HG03060 (cell line): ENCODE measurements at regions not wholly inside any gene's neighbourhood (a gene's known extent, or its start where the extent isn't known, plus 50 kb on each side); places are given as distances from the start of the nearest gene placed in this dataset.

Experiments used
- ATAC-seq: cut with Tn5 transposase; IDR thresholded peaks from one replicate; pipeline ENCODE4 v1.9.1; 2021; ENCODE audit warnings: low read depth, moderate number of reproducible peaks; ENCODE audit not compliant: unreplicated experiment

GRCh38 chr12:16756833-16757555 lies 151.0 kb upstream of the LMO3 start:
- ATAC-seq = no peak

DNA sequence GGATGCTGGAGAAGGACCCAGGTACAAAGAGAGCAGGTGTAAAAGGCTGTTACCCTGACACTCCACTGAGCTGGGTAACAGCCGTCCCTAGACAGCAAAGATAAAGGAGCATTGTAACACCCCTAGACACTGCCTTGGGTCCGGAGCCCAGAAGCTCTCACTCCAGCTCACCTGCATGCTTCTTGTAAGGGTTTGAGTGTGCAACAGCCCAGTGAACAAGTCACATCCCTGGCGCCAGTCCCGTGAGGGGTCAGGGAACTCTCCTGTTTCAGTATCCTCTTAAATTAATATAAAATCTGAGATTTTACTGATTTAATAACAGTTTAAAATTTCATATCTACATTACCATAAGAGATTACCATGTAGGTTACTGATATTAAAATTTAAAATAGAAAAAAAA lies 124.8 kb upstream of the LMO3 start:
- ATAC-seq = no peak

DNA sequence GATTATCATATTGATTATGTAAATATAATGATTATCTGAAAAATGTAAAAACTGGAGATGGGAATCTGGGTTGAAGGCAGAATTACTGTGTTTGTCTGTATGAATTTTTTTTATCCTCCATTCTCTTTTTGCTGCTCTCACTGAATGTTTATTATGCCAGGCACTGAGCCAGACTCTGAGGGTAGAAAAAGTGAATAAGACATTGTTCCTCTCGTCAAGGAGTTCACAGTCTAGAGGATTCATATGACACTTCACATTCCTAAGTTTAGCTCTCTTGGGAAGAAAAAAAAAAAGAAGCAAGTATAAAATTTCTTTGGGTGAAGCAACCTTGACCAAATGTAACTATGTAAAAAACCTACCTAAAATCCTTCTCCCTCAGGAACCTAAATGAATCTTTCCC lies 120.9 kb upstream of the LMO3 start:
- ATAC-seq = no peak

DNA sequence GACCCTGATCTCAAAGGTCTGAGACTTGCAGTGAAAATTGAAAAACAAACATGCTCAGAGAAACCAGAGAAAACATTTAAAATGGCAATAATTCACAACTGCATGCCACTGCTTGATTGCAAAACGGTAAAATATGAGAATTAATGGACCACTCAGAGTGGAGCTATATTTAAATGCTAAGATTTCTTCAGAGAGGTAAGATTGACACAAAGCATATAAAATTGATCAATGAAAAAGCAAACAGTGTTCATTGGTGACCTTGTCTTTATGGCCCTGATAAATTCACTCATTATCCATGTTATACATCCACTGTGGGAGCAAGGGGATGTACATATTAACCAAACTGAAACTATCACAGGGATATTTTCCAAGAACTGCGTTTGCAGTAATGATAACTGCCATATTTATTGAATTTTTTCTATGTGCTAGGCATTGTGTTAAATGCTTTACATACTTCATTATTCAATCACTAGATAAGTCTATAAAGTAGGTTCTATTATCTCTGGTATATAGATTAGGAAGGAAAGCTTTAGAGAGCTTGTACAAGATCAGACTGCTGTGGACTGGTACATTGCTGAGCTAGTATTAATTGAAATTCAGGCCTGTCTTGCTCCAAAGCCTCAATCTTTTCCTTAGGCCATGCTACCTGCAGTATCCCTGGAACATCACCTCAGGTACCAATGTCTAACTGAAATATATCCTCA lies 113.9 kb upstream of the LMO3 start:
- no peak for ATAC-seq

DNA sequence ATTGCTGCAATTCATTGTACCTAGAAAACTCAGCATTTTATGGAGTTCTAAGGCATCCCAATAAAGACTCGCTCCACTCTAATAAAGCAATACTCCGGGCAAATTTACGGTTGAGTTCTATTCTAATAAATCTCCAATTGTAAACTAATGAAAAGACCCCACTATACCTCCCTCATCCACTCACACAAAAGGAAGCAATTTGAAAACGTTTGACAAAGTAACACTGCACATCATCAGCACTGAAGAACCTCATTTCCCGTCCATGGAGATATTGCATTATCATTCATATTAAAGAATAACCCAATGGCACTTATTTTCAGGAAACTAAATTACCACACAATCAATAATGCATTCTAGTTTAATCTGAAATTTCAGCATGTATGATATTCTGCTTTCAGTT lies 111.0 kb upstream of the LMO3 start:
- no peak for ATAC-seq

DNA sequence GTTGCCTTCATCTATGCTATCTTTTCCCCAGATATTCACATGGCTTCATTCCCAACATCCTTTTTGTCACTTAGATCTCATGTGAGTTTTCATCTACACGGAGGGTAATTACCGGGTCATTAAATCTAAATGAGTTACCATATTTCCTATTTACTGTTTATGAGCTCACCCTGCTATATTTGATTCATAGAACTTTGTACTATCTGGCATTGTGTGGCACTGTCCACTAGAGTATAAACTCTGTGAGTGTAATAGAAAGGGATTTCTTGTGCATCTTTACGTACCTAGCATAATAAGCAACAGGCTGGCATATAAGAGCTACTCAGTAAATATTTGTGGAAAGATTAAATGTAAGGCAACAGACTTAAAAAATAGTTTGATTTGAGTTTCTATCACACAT lies 86.1 kb upstream of the LMO3 start:
- ATAC-seq = no peak

GRCh38 chr12:16691624-16692023 lies 85.7 kb upstream of the LMO3 start:
- no peak for ATAC-seq

GRCh38 chr12:16688200-16688599 lies 82.2 kb upstream of the LMO3 start:
- no peak for ATAC-seq

GRCh38 chr12:16685107-16685506 lies 79.1 kb upstream of the LMO3 start:
- no peak for ATAC-seq

- no peak for ATAC-seq
These were observed 75.2 kb upstream of the LMO3 start for GRCh38 chr12:16681196-16681595.

- ATAC-seq = no peak
These were observed 69.5 kb upstream of the LMO3 start for GRCh38 chr12:16675438-16675837.

- ATAC-seq = no peak
These were observed 68.9 kb upstream of the LMO3 start for GRCh38 chr12:16674885-16675284.

DNA sequence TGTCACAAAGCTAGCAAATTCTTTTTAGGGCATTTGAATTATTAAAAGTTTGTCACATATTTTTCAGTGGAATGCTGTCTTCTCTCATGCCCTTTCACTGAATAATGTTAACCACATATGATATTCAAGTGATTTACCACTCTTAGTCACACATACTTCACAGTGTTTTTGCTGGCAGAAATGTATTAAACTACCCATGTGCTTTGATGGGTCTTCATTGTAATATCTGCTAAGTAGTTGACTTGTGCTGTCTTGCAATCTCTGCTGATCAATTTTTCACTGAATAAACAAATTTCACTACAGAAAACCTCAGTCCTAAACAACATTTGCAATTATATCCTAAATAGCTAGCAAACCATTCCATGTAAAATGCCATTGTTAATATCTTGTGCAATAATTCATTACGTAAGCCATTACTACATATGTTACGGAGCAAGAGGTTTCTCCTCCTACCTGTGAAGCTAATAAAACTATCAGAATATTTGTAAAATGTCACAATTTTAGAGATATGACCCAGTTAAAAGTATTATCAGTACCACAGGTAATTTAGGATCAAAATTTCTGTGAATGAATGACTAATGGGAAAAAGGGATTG lies 64.6 kb upstream of the LMO3 start:
- no peak for ATAC-seq

DNA sequence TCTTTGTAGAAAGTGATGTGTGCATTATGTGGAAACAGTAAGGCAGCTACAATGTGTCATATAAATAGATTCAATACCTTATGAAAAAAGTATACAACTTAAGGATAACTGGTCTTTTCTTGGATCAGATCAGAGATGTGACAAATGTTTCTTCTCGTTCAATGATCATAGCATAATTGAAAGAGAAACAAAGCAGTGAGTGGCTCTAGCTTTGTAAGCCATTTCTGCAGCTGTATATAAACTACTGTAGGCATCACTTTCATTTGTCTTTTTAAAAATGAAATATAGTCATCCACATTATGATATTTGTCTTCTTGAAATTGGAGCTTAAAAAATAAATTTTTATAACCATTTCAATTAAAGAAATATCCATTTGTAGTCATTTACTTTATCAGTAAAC lies 63.8 kb upstream of the LMO3 start:
- ATAC-seq = no peak

- ATAC-seq = no peak
These were observed 62.2 kb upstream of the LMO3 start for GRCh38 chr12:16668198-16668597.

DNA sequence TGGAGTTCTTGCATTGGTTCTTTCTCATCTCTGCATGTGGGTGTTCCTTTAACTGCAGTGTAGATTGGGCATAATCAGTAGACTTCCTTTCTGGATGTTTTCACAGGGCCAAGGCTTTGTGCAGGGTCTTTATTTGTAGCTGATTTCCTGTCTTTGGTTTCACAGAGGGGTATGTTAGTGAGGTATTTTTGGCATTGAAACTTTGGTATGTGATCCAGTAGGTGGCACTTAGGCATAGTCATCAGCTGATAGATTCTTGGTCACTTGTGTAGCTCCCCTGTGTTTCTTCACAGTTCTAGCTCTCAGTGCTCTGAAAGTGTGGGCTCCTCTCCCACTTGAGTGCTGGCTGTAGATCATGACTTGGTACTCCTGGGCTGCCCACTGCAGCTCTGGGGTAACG lies 52.7 kb upstream of the LMO3 start:
- no peak for ATAC-seq
